ENCODE measurements at regions not wholly inside any gene's neighbourhood (a gene's known extent, or its start where the extent isn't known, plus 50 kb on each side); places are given as distances from the start of the nearest gene placed in this dataset.

- DNase-seq (ENCODE audit: low spot score in 2 of 2) = no peak
- ATAC-seq = no peak
- peaks cover 0 to 10% of the 10 kb centered on the region in 2 donors for H3K9me3 Mint-ChIP-seq
- H3K27ac Mint-ChIP-seq = no peak overlapping the region
- no peaks in the 10 kb centered on the region for H3K36me3 Mint-ChIP-seq
These were observed 587.3 kb upstream of the UBE2E2 start for GRCh38 chr3:22615790-22616189.

- no peak for ATAC-seq
- Mint-ChIP-seq H3K36me3 (no peaks in the 10 kb centered on the region), H3K27ac (no peak overlapping the region), H3K9me3 (peaks cover 0 to 6% of the 10 kb centered on the region in 2 donors)
- no peak for DNase-seq (ENCODE audit: low spot score in 2 of 2)
These were observed 585.8 kb upstream of the UBE2E2 start for GRCh38 chr3:22617372-22617771.

GRCh38 chr3:22620498-22620897 lies 582.6 kb upstream of the UBE2E2 start:
- DNase-seq (ENCODE audit: low spot score in 2 of 2) = no peak
- H3K9me3 Mint-ChIP-seq = peaks cover 0 to 9% of the 10 kb centered on the region in 2 donors
- H3K27ac Mint-ChIP-seq = no peak overlapping the region
- H3K36me3 Mint-ChIP-seq = no peaks in the 10 kb centered on the region
- ATAC-seq = no peak

- H3K36me3 Mint-ChIP-seq = no peaks in the 10 kb centered on the region
- DNase-seq (ENCODE audit: low spot score in 2 of 2) (no peak), ATAC-seq (no peak)
- no peak overlapping the region for H3K27ac Mint-ChIP-seq
- H3K9me3 Mint-ChIP-seq = peaks cover 0 to 5% of the 10 kb centered on the region in 2 donors
These were observed 581.8 kb upstream of the UBE2E2 start for GRCh38 chr3:22621205-22621809.

GRCh38 chr3:22627993-22628499 lies 575.1 kb upstream of the UBE2E2 start:
- DNase-seq (ENCODE audit: low spot score in 2 of 2) (no peak), ATAC-seq (no peak)
- H3K36me3 Mint-ChIP-seq = no peaks in the 10 kb centered on the region
- H3K27ac Mint-ChIP-seq = no peak overlapping the region
- H3K9me3 Mint-ChIP-seq = peaks cover 11 to 12% of the 10 kb centered on the region in 2 donors

- H3K9me3 Mint-ChIP-seq = peaks cover 3 to 11% of the 10 kb centered on the region in 2 donors
- H3K27ac Mint-ChIP-seq = no peak overlapping the region
- DNase-seq (ENCODE audit: low spot score in 2 of 2) (no peak), ATAC-seq (no peak)
- H3K36me3 Mint-ChIP-seq = no peaks in the 10 kb centered on the region
These were observed 570.6 kb upstream of the UBE2E2 start for GRCh38 chr3:22632536-22632935.

- DNase-seq (ENCODE audit: low spot score in 2 of 2) (no peak), ATAC-seq (no peak)
- H3K27ac Mint-ChIP-seq = no peak overlapping the region
- no peaks in the 10 kb centered on the region for H3K36me3 Mint-ChIP-seq
- H3K9me3 Mint-ChIP-seq = peaks cover 11% of the 10 kb centered on the region in 2 donors
These were observed 568.7 kb upstream of the UBE2E2 start for GRCh38 chr3:22634433-22634832.

GRCh38 chr3:22659651-22660475 lies 543.3 kb upstream of the UBE2E2 start:
- DNase-seq (ENCODE audit: low spot score in 2 of 2) (no peak), ATAC-seq (no peak)
- Mint-ChIP-seq H3K9me3 (peaks cover 0 to 4% of the 10 kb centered on the region in 2 donors), H3K36me3 (no peaks in the 10 kb centered on the region), H3K27ac (no peak overlapping the region)

GRCh38 chr3:22660606-22661005 lies 542.5 kb upstream of the UBE2E2 start:
- no peaks in the 10 kb centered on the region for H3K36me3 Mint-ChIP-seq
- H3K9me3 Mint-ChIP-seq = peaks cover 0 to 4% of the 10 kb centered on the region in 2 donors
- ATAC-seq (no peak), DNase-seq (ENCODE audit: low spot score in 2 of 2) (no peak)
- H3K27ac Mint-ChIP-seq = no peak overlapping the region

GRCh38 chr3:22661121-22661700 lies 541.9 kb upstream of the UBE2E2 start:
- H3K9me3 Mint-ChIP-seq = peaks cover 0 to 4% of the 10 kb centered on the region in 2 donors
- no peak overlapping the region for H3K27ac Mint-ChIP-seq
- no peak for DNase-seq (ENCODE audit: low spot score in 2 of 2)
- no peaks in the 10 kb centered on the region for H3K36me3 Mint-ChIP-seq
- no peak for ATAC-seq

GRCh38 chr3:22665528-22665927 lies 537.6 kb upstream of the UBE2E2 start:
- ATAC-seq (no peak), DNase-seq (ENCODE audit: low spot score in 2 of 2) (no peak)
- Mint-ChIP-seq H3K36me3 (no peaks in the 10 kb centered on the region), H3K27ac (no peak overlapping the region), H3K9me3 (peaks cover 0 to 5% of the 10 kb centered on the region in 2 donors)

- Mint-ChIP-seq H3K9me3 (peaks cover 0 to 10% of the 10 kb centered on the region in 2 donors), H3K27ac (no peak overlapping the region), H3K36me3 (no peaks in the 10 kb centered on the region)
- no peak for ATAC-seq
- DNase-seq (ENCODE audit: low spot score in 2 of 2) = no peak
These were observed 536.4 kb upstream of the UBE2E2 start for GRCh38 chr3:22666736-22667135.

GRCh38 chr3:22671848-22672247 lies 531.3 kb upstream of the UBE2E2 start:
- DNase-seq (ENCODE audit: low spot score in 2 of 2) (no peak), ATAC-seq (no peak)
- H3K9me3 Mint-ChIP-seq = peaks cover 8 to 14% of the 10 kb centered on the region in 2 donors
- H3K27ac Mint-ChIP-seq = no peak overlapping the region
- H3K36me3 Mint-ChIP-seq = no peaks in the 10 kb centered on the region

- H3K9me3 Mint-ChIP-seq = peaks cover 17 to 20% of the 10 kb centered on the region in 2 donors
- H3K27ac Mint-ChIP-seq = no peak overlapping the region
- no peak for ATAC-seq
These were observed 518.4 kb upstream of the UBE2E2 start for GRCh38 chr3:22684739-22685138.

GRCh38 chr3:22685597-22685996 lies 517.5 kb upstream of the UBE2E2 start:
- Mint-ChIP-seq H3K9me3 (peaks cover 15% of the 10 kb centered on the region in 2 donors), H3K27ac (no peak overlapping the region), H3K36me3 (no peaks in the 10 kb centered on the region)
- no peak for DNase-seq (ENCODE audit: low spot score in 2 of 2)
- no peak for ATAC-seq

More at GRCh38 chr3:22684739-22685138, 518.4 kb upstream of the UBE2E2 start:
- H3K36me3 Mint-ChIP-seq = no peaks in the 10 kb centered on the region
- no peak for DNase-seq (ENCODE audit: low spot score in 2 of 2)

- ATAC-seq (no peak), DNase-seq (ENCODE audit: low spot score in 2 of 2) (no peak)
- Mint-ChIP-seq H3K36me3 (no peaks in the 10 kb centered on the region), H3K9me3 (peaks cover 5 to 6% of the 10 kb centered on the region in 2 donors), H3K27ac (no peak overlapping the region)
These were observed 511.7 kb upstream of the UBE2E2 start for GRCh38 chr3:22691407-22691806.

Data from activated naive CD4-positive, alpha-beta T cell treated with anti-CD3 and anti-CD28 coated beads, Interleukin-2, amount 50 U/mL, for 72 hours (primary cell).